Retinal pigment epithelial cell (primary cell): ENCODE measurements at regions not wholly inside any gene's neighbourhood (a gene's known extent, or its start where the extent isn't known, plus 50 kb on each side); places are given as distances from the start of the nearest gene placed in this dataset.
A peak's percentile ranks its signal among the peaks of the same experiment; 100 is the strongest.
"Not testable (repeated sequence)": the region's sequence is repeated elsewhere in the genome, so short reads cannot be mapped to it uniquely, and the experiment has no call there.

Source experiments
- DNase-seq: peaks from one replicate; pipeline ENCODE4 v3.0.0-alpha.2; 2010; ENCODE audit warnings: low read depth
- H3K4me3 ChIP-seq: 2 replicates; pipeline ENCODE4 v1.5.1; 2011; ENCODE audit warnings: mild to moderate bottlenecking, low read length, control low read depth, moderate library complexity
- TF ChIP-seq, protein P1 (sequence below): conservative IDR thresholded peaks from 2 replicates; pipeline ENCODE4 v1.5.1; 2011; ENCODE audit warnings: low read depth, low read length, control low read depth, inconsistent platforms

DNA sequence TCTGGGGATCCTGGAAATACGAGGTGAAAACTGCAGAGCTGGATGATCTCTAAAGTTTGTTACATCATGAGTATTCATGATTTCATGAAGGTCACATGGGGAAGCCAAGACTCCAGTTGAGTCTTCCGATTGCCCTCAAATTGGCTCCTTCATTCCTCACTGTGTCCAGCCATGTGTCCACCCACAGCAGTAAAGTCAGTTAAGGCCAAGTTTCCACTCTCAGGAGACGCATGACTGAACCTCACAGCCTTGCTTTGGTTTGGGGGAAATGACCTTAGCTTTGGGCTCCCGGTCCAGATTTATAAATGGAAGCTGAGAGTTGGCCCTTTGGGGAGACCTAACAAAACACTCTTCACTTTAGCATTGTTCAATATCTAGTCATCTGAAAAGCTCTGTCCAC, 289.7 kb upstream of the MCTP2 start:
- no peak overlapping the region for H3K4me3 ChIP-seq
- no peak for DNase-seq
- TF ChIP-seq, protein P1, sequence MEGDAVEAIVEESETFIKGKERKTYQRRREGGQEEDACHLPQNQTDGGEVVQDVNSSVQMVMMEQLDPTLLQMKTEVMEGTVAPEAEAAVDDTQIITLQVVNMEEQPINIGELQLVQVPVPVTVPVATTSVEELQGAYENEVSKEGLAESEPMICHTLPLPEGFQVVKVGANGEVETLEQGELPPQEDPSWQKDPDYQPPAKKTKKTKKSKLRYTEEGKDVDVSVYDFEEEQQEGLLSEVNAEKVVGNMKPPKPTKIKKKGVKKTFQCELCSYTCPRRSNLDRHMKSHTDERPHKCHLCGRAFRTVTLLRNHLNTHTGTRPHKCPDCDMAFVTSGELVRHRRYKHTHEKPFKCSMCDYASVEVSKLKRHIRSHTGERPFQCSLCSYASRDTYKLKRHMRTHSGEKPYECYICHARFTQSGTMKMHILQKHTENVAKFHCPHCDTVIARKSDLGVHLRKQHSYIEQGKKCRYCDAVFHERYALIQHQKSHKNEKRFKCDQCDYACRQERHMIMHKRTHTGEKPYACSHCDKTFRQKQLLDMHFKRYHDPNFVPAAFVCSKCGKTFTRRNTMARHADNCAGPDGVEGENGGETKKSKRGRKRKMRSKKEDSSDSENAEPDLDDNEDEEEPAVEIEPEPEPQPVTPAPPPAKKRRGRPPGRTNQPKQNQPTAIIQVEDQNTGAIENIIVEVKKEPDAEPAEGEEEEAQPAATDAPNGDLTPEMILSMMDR: no peak

DNA sequence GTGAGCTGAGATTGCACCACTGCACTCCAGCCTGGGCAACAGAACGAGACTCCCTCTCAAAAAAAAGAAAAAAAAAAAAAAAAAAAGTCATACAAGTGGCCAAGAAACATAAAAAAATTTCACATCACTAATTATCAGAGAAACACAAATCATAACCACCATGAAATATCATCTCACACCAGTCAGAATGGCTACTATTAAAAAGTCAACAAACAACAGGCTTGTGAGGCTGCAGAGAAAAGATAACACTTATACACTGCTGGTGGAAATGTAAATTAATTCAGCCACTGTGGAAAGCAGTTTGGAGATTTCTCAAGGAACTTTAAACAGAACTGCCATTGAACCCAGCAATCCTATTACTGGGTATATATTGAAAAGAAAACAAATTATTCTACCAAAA, 291.1 kb upstream of the MCTP2 start:
- H3K4me3 ChIP-seq: no peak overlapping the region
- TF ChIP-seq, protein P1: no peak
- no peak for DNase-seq

DNA sequence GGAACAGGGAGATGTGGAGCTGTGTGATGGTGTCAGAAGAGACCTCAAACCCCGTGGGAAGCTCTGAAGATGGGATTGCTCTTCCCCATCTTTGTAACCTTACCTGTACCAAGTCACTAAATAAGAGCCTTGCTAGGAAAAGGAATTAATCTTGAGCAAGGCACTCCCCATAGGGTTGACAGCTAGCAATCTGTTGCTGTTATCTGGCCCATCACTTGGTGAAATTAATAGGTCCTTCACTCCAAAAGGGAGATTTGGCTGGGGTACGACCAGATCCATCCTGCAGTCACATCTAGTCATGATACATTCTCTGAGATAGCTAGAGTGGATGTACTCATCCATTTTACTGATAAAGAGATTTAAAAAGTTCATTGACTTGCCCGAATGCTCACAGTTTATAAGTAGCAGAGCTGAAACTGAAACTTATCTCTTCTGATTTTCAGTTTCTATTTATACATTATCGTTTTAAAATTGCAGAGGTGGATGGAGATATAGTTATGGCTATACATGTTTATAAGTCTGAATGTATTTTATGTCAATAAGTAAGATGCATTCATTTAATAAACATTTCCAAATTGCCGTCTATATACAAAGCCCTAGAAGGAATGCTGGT, 299.1 kb upstream of the MCTP2 start:
- DNase-seq: no peak
- no peak overlapping the region for H3K4me3 ChIP-seq
- TF ChIP-seq, protein P1: no peak

DNA sequence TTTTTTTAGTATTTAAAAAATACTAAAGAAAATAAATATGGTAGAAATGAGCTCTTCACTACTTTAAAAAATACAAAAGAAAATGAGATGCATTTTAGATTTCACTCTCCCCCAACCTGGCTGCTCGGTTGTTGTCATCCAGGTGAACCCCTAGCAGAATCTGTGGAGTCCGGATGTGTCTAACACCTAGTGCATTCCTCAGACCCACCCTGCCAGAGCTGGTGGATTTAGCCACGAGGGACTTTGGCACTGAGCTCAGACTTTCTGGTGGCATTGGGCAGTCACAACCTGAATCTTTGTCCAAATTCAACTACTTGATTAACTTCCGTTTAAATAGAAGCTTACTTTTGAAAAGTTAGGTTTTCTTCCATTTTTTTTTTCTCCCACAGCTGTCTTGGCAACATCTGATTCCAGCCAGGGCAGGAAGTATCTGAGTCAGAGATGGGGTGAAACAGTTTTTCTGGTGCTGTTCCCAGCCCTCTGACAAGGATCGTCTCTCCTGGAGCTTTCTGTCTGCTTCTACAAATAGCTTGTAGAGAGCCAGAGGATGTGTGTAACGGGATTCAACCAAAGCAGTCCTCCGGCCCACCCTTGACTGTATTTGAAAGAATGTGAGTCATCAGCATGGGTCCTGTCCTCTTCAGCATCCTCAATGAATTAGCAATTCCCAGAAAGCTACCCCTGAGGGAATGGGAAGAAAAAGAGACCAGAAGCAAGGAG, 301.8 kb upstream of the MCTP2 start:
- peak; percentile 15 for DNase-seq
- no peak overlapping the region for H3K4me3 ChIP-seq
- TF ChIP-seq, protein P1: no peak

DNA sequence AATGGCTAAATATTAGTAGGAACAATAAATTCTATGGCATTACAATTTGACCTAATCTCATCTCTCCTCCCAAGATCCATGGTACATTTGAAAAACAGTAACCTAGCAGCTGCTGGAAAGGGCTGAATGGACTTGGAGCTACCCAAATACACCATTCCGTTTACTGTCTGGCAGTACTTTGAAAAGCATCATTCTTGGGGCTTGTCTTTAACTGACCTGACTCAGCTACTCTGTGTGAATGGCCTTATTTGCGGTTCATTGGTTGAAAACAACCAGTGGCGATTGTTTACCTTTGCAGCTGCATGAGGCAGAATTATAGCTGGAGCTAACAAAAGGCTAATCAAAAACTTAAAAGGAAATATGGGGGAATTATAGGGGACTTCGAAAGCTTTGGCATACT, 311.2 kb upstream of the MCTP2 start:
- DNase-seq: no peak
- TF ChIP-seq, protein P1: no peak

DNA sequence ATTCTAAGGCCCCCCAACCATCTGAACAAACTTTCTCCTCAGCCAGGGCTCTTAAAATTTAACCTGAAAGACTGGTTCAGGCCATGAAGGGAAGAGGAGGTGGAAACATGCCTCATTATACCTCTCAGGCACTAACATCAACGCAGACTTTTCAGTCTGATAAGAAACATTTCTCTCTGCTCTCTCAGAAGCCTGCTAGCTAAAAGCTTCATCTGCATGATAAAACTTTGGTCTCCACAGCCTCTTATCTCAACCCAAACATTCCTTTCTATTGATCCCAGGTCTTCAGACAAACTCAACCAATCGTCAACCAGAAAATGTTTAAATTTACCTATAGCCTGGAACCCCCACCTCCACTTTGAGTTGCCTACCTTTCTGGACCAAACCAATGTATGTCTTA, 312.6 kb upstream of the MCTP2 start:
- not testable (repeated sequence) for H3K4me3 ChIP-seq, DNase-seq

More for the DNA sequence above, 311.2 kb upstream of the MCTP2 start:
- H3K4me3 ChIP-seq: no peak overlapping the region

DNA sequence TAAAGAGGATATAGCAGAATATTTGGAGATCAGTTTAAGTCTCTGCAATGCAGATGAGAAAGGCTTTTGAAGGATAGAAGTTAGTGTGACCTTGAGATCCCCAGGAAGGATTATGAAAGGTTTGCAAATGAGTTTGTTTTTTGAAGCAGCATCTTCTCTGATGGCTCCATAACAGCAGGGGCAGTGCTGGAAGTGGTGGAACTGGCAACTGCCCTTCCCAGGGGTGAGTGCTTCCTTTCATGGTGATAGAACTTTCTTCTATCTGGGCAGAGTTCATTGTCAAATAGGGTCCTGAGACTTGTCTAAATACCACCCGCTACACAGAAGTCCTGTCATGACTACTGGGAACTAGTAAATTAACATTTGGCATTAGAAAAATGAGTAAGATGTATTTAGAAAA, 314.2 kb upstream of the MCTP2 start:
- DNase-seq: no peak
- TF ChIP-seq, protein P1: no peak
- H3K4me3 ChIP-seq: no peak overlapping the region
